WTC11 (cell line): ENCODE measurements at regions not wholly inside any gene's neighbourhood (a gene's known extent, or its start where the extent isn't known, plus 50 kb on each side); places are given as distances from the start of the nearest gene placed in this dataset.

ENCODE experiments used
- ATAC-seq: fragments of 200-7000 bp; cut with Tn5 transposase; 2 replicates; pipeline ENCODE4 v1.10.0; 2021; ENCODE audit warnings: mild to moderate bottlenecking, moderate library complexity
- CTCF ChIA-PET: fragments of 300-600 bp; sonication (Branson Sonifier 250); formaldehyde crosslinking; loops from one replicate; lab custom pipeline; 2021; ENCODE audit warnings: antibody characterized with exemption; lab: Charles Lee
- POLR2A ChIA-PET: fragments of 350-600 bp; sonication (Branson Sonifier 250); formaldehyde crosslinking; loops from one replicate; lab custom pipeline; 2021; ENCODE audit warnings: antibody characterized with exemption; lab: Charles Lee
- DNase-seq: peaks from one replicate; pipeline ENCODE4 v3.0.0; 2021; ENCODE audit warnings: low spot score
- H3K27ac Mint-ChIP-seq: 2 replicates; pipeline ENCODE4 v1.8.0; 2021; ENCODE audit warnings: mixed read lengths
- H3K27me3 Mint-ChIP-seq: 2 replicates; pipeline ENCODE4 v1.8.0; 2021; ENCODE audit warnings: low read depth, mild to moderate bottlenecking, moderate library complexity, mixed read lengths
- H3K36me3 Mint-ChIP-seq: 2 replicates; pipeline ENCODE4 v1.8.0; 2021; ENCODE audit warnings: mixed read lengths
- H3K4me1 Mint-ChIP-seq: 2 replicates; pipeline ENCODE4 v1.8.0; 2022; ENCODE audit warnings: mixed read lengths
- H3K4me3 Mint-ChIP-seq: 2 replicates; pipeline ENCODE4 v1.8.0; 2021; ENCODE audit warnings: mild to moderate bottlenecking, moderate library complexity, mixed read lengths
- H3K9me3 Mint-ChIP-seq: 2 replicates; pipeline ENCODE4 v1.8.0; 2021; ENCODE audit warnings: mixed read lengths
- IRF2 ChIP-seq: sonication (generic); formaldehyde crosslinking; IDR thresholded peaks from 2 replicates; pipeline ENCODE4 v1.8.0; 2022; ENCODE audit warnings: low read depth, missing genetic modification reagents, borderline replicate concordance
- JAZF1 ChIP-seq: fragments of 250-450 bp; sonication (Bioruptor Pico); IDR thresholded peaks from 2 replicates; pipeline ENCODE4 v1.9.0; 2021; ENCODE audit warnings: moderate library complexity, mild to moderate bottlenecking, inconsistent platforms
- MXD4 ChIP-seq: fragments of 250-450 bp; sonication (Bioruptor Pico); IDR thresholded peaks from 2 replicates; pipeline ENCODE4 v1.8.0; 2021; ENCODE audit warnings: mild to moderate bottlenecking, moderate library complexity, borderline replicate concordance
- NFATC4 ChIP-seq: fragments of 250-450 bp; sonication (Bioruptor Pico); IDR thresholded peaks from 2 replicates; pipeline ENCODE4 v1.9.0; 2021; ENCODE audit warnings: mild to moderate bottlenecking
- OVOL2 ChIP-seq: fragments of 250-450 bp; sonication (Bioruptor Pico); IDR thresholded peaks from 2 replicates; pipeline ENCODE4 v1.9.0; 2021; ENCODE audit warnings: mild to moderate bottlenecking, borderline replicate concordance
- PRDM15 ChIP-seq: sonication (generic); formaldehyde crosslinking; IDR thresholded peaks from 2 replicates; pipeline ENCODE4 v1.8.0; 2022; ENCODE audit warnings: missing genetic modification reagents
- USF2 ChIP-seq: sonication (generic); formaldehyde crosslinking; IDR thresholded peaks from 2 replicates; pipeline ENCODE4 v1.8.1; 2023; ENCODE audit warnings: mild to moderate bottlenecking, missing genetic modification reagents, moderate library complexity
- ZNF138 ChIP-seq: sonication (generic); formaldehyde crosslinking; conservative IDR thresholded peaks from 2 replicates; pipeline ENCODE4 v1.8.1; 2022; ENCODE audit warnings: mild to moderate bottlenecking, moderate library complexity, missing genetic modification reagents
- ZNF263 ChIP-seq: sonication (generic); formaldehyde crosslinking; IDR thresholded peaks from 2 replicates; pipeline ENCODE4 v1.8.1; 2022; ENCODE audit warnings: low read depth, mild to moderate bottlenecking, moderate library complexity, missing genetic modification reagents
- ZNF416 ChIP-seq: fragments of 250-450 bp; sonication (Bioruptor Pico); IDR thresholded peaks from 2 replicates; pipeline ENCODE4 v1.9.0; 2021; ENCODE audit warnings: mild to moderate bottlenecking, inconsistent platforms
- TF ChIP-seq, protein P1 (sequence below): sonication (generic); formaldehyde crosslinking; IDR thresholded peaks from 2 replicates; pipeline ENCODE4 v1.8.1; 2023; ENCODE audit warnings: mild to moderate bottlenecking, missing genetic modification reagents, moderate library complexity
- TF ChIP-seq, protein P2 (sequence below): sonication (generic); formaldehyde crosslinking; IDR thresholded peaks from 2 replicates; pipeline ENCODE4 v1.8.1; 2022; ENCODE audit warnings: mild to moderate bottlenecking, missing genetic modification reagents, moderate library complexity, borderline replicate concordance
- TF ChIP-seq, protein P3 (sequence below): sonication (generic); formaldehyde crosslinking; IDR thresholded peaks from 2 replicates; pipeline ENCODE4 v1.8.1; 2023; ENCODE audit warnings: mild to moderate bottlenecking, moderate library complexity, missing genetic modification reagents
- TF ChIP-seq, protein P4 (sequence below): sonication (generic); formaldehyde crosslinking; IDR thresholded peaks from 2 replicates; pipeline ENCODE4 v1.8.1; 2023; ENCODE audit warnings: mild to moderate bottlenecking, missing genetic modification reagents, borderline replicate concordance
- TF ChIP-seq, protein P5 (sequence below): sonication (generic); formaldehyde crosslinking; IDR thresholded peaks from 2 replicates; pipeline ENCODE4 v1.8.0; 2022; ENCODE audit warnings: mild to moderate bottlenecking, missing genetic modification reagents

- TF ChIP-seq USF2 (CRISPR knock-in tag) (no peak), ZNF138 (CRISPR knock-in tag) (no peak), MXD4 (no peak)
- TF ChIP-seq, protein P1, sequence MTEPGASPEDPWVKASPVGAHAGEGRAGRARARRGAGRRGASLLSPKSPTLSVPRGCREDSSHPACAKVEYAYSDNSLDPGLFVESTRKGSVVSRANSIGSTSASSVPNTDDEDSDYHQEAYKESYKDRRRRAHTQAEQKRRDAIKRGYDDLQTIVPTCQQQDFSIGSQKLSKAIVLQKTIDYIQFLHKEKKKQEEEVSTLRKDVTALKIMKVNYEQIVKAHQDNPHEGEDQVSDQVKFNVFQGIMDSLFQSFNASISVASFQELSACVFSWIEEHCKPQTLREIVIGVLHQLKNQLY (CRISPR knock-in tag) = no peak
- TF ChIP-seq, all 79 proteins: peak for 0
Measured at GRCh38 chrX:99078301-99078700, 1331.8 kb downstream of the PCDH19 start (continued).

- DNase-seq (no peak), ATAC-seq (no peak)
- Mint-ChIP-seq H3K27me3 (no peaks in the 10 kb centered on the region), H3K36me3 (peaks cover 6% of the 10 kb centered on the region; the same call in 1 of the 2 replicates), H3K27ac (no peak overlapping the region), H3K4me1 (no peaks in the 10 kb centered on the region), H3K4me3 (no peak overlapping the region)
- POLR2A ChIA-PET = interaction anchor here (0.6 kb wide), 1 partner anchor 67 kb away, joined by 4 read pairs; no protein-coding TSS in a partner anchor
- CTCF ChIA-PET = no interaction called here
- TF ChIP-seq, protein P2, sequence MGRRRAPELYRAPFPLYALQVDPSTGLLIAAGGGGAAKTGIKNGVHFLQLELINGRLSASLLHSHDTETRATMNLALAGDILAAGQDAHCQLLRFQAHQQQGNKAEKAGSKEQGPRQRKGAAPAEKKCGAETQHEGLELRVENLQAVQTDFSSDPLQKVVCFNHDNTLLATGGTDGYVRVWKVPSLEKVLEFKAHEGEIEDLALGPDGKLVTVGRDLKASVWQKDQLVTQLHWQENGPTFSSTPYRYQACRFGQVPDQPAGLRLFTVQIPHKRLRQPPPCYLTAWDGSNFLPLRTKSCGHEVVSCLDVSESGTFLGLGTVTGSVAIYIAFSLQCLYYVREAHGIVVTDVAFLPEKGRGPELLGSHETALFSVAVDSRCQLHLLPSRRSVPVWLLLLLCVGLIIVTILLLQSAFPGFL (CRISPR knock-in tag) = no peak
- TF ChIP-seq, protein P3, sequence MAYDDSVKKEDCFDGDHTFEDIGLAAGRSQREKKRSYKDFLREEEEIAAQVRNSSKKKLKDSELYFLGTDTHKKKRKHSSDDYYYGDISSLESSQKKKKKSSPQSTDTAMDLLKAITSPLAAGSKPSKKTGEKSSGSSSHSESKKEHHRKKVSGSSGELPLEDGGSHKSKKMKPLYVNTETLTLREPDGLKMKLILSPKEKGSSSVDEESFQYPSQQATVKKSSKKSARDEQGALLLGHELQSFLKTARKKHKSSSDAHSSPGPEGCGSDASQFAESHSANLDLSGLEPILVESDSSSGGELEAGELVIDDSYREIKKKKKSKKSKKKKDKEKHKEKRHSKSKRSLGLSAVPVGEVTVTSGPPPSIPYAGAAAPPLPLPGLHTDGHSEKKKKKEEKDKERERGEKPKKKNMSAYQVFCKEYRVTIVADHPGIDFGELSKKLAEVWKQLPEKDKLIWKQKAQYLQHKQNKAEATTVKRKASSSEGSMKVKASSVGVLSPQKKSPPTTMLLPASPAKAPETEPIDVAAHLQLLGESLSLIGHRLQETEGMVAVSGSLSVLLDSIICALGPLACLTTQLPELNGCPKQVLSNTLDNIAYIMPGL (CRISPR knock-in tag) = no peak
- TF ChIP-seq, protein P4, sequence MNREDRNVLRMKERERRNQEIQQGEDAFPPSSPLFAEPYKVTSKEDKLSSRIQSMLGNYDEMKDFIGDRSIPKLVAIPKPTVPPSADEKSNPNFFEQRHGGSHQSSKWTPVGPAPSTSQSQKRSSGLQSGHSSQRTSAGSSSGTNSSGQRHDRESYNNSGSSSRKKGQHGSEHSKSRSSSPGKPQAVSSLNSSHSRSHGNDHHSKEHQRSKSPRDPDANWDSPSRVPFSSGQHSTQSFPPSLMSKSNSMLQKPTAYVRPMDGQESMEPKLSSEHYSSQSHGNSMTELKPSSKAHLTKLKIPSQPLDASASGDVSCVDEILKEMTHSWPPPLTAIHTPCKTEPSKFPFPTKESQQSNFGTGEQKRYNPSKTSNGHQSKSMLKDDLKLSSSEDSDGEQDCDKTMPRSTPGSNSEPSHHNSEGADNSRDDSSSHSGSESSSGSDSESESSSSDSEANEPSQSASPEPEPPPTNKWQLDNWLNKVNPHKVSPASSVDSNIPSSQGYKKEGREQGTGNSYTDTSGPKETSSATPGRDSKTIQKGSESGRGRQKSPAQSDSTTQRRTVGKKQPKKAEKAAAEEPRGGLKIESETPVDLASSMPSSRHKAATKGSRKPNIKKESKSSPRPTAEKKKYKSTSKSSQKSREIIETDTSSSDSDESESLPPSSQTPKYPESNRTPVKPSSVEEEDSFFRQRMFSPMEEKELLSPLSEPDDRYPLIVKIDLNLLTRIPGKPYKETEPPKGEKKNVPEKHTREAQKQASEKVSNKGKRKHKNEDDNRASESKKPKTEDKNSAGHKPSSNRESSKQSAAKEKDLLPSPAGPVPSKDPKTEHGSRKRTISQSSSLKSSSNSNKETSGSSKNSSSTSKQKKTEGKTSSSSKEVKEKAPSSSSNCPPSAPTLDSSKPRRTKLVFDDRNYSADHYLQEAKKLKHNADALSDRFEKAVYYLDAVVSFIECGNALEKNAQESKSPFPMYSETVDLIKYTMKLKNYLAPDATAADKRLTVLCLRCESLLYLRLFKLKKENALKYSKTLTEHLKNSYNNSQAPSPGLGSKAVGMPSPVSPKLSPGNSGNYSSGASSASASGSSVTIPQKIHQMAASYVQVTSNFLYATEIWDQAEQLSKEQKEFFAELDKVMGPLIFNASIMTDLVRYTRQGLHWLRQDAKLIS = no peak
- TF ChIP-seq JAZF1 = no peak
- TF ChIP-seq, protein P5, sequence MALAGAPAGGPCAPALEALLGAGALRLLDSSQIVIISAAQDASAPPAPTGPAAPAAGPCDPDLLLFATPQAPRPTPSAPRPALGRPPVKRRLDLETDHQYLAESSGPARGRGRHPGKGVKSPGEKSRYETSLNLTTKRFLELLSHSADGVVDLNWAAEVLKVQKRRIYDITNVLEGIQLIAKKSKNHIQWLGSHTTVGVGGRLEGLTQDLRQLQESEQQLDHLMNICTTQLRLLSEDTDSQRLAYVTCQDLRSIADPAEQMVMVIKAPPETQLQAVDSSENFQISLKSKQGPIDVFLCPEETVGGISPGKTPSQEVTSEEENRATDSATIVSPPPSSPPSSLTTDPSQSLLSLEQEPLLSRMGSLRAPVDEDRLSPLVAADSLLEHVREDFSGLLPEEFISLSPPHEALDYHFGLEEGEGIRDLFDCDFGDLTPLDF (CRISPR knock-in tag) = no peak
- TF ChIP-seq, all 79 proteins: peak for 0
- peaks cover 7% of the 10 kb centered on the region for H3K9me3 Mint-ChIP-seq
Measured at GRCh38 chrX:99077099-99077498, 1333.0 kb downstream of the PCDH19 start.

DNA sequence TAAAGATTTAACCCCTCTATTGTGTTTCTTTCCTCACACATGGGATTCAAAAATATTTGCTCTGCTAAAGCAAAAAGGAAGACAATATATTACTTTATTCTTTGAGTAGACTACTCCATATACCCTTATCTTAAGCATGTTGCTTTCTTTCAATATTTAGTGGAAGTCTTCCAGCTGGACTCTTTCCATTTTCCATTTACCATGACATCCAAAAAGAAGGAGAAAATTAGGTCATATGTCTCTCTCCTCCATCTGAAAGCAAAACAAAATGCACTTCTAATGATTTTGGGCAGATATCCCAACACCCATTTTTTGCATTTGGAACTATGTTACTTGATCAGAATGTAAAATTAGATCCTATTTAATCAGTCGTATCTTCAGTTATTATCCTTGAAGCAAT, 1336.5 kb downstream of the PCDH19 start:
- Mint-ChIP-seq H3K27me3 (no peaks in the 10 kb centered on the region), H3K4me1 (no peaks in the 10 kb centered on the region), H3K4me3 (no peak overlapping the region), H3K36me3 (peaks cover 5% of the 10 kb centered on the region; the same call in 1 of the 2 replicates), H3K9me3 (peaks cover 6% of the 10 kb centered on the region), H3K27ac (no peak overlapping the region)
- CTCF ChIA-PET = interaction anchor here (0.6 kb wide), 1 partner anchor 145 kb away, joined by 3 read pairs; no protein-coding TSS in a partner anchor
- DNase-seq = no peak
- no peak for ATAC-seq
- POLR2A ChIA-PET = no interaction called here
- TF ChIP-seq NFATC4 (CRISPR knock-in tag) = no peak
- no peak for TF ChIP-seq IRF2
- no peak for TF ChIP-seq PRDM15
- TF ChIP-seq ZNF263 (CRISPR knock-in tag) = no peak
- TF ChIP-seq ZNF416 (CRISPR knock-in tag) = no peak
- TF ChIP-seq, protein P4 = no peak
- TF ChIP-seq OVOL2 (CRISPR knock-in tag) = no peak
